ENCODE measurements at regions not wholly inside any gene's neighbourhood (a gene's known extent, or its start where the extent isn't known, plus 50 kb on each side); places are given as distances from the start of the nearest gene placed in this dataset. TPM values are rescaled to one million over a fixed set of nuclear protein-coding genes. Genes with fewer than 3 reads are reported as not detected.

GRCh38 chr5:98986587-98986986, 57.8 kb upstream of the CHD1 start:
- H3K9me3 ChIP-seq (ENCODE audit: control insufficient read depth in 4 of 4, insufficient read depth in 3 of 4, low read length in 3 of 4), result no peaks in the 10 kb centered on the region
- H3K9ac ChIP-seq (ENCODE audit: insufficient read depth in 1 of 2, low read length in 2 of 2), result no peak overlapping the region
- WGBS, 2 donors, result 73 to 80% methylated on average over 3 of the region's 3 CpGs
- no peaks in the 10 kb centered on the region for H3K36me3 ChIP-seq (ENCODE audit: control insufficient read depth in 4 of 4, insufficient read depth in 4 of 4, low read length in 4 of 4)
- DNase-seq (no peak), ATAC-seq (ENCODE audit: insufficient read depth, low FRiP score) (no peak)
- H3K27me3 ChIP-seq (ENCODE audit: control insufficient read depth in 3 of 3, insufficient read depth in 3 of 3, low read length in 2 of 3), result no peaks in the 10 kb centered on the region
- H3K4me1 ChIP-seq (ENCODE audit: control insufficient read depth in 5 of 5, insufficient read depth in 5 of 5, low read length in 5 of 5), result no peaks in the 10 kb centered on the region
- no peak overlapping the region for H3K27ac ChIP-seq (ENCODE audit: low read depth in 1 of 2, low read length in 1 of 2)
- TF ChIP-seq CTCF (IDR thresholded peaks at IDR 0.05; ENCODE audit: control extremely low read depth, extremely low read depth), result no peak
- H3K4me3 ChIP-seq, result no peak overlapping the region

- Histone ChIP-seq H3K36me3 (ENCODE audit: control insufficient read depth in 4 of 4, insufficient read depth in 4 of 4, low read length in 4 of 4) (no peaks in the 10 kb centered on the region), H3K27ac (ENCODE audit: low read depth in 1 of 2, low read length in 1 of 2) (no peak overlapping the region), H3K4me3 (no peak overlapping the region), H3K9me3 (ENCODE audit: control insufficient read depth in 4 of 4, insufficient read depth in 3 of 4, low read length in 3 of 4) (no peaks in the 10 kb centered on the region), H3K9ac (ENCODE audit: insufficient read depth in 1 of 2, low read length in 2 of 2) (no peak overlapping the region), H3K4me1 (ENCODE audit: control insufficient read depth in 5 of 5, insufficient read depth in 5 of 5, low read length in 5 of 5) (no peaks in the 10 kb centered on the region), H3K27me3 (ENCODE audit: control insufficient read depth in 3 of 3, insufficient read depth in 3 of 3, low read length in 2 of 3) (no peaks in the 10 kb centered on the region)
- DNase-seq, result no peak
- whole genome bisulfite sequencing, 2 donors, result 92 to 95% methylated on average over 3 of the region's 3 CpGs
- no peak for TF ChIP-seq CTCF (IDR thresholded peaks at IDR 0.05; ENCODE audit: control extremely low read depth, extremely low read depth)
- no peak for ATAC-seq (ENCODE audit: insufficient read depth, low FRiP score)
Observed at GRCh38 chr5:98982880-98983279, 54.1 kb upstream of the CHD1 start.

Small RNAs in the stretch of these regions (small RNA-seq; reads per million reads assigned to genes)
- not detected for gene MTND4LP5 (ENCODE audit: low replicate concordance)
- gene RF00019 (ENCODE audit: low replicate concordance), result not detected
- gene RNU6-1119P (ENCODE audit: low replicate concordance), result not detected

All from lung (tissue), 12 donors.